Breast epithelium (tissue), 4 donors: ENCODE measurements at regions not wholly inside any gene's neighbourhood (a gene's known extent, or its start where the extent isn't known, plus 50 kb on each side); places are given as distances from the start of the nearest gene placed in this dataset.

Experiments
- DNase-seq, 2 donors: peaks; one replicate each; pipeline ENCODE4 v3.0.0-alpha.2; 2019; ENCODE audit warnings: low spot score in 2 of 2
- H3K27ac ChIP-seq, 2 donors: fragments of 200-600 bp; sonication (generic) in 1 of 2; one replicate each; pipeline ENCODE4 v1.5.1; 2016 to 2019; ENCODE audit warnings: mild to moderate bottlenecking in 1 of 2
- H3K27me3 ChIP-seq, 2 donors: fragments of 200-600 bp; sonication (generic) in 1 of 2; one replicate each; pipeline versions ENCODE4 v1.5.1 to v1.6.0; 2017 to 2019; ENCODE audit warnings: control low read depth in 1 of 2, mild to moderate bottlenecking in 1 of 2
- H3K36me3 ChIP-seq: fragments of 200-600 bp; one replicate; pipeline ENCODE4 v1.5.1; 2019
- H3K4me1 ChIP-seq, 2 donors: fragments of 200-600 bp; sonication (generic); one replicate each; pipeline ENCODE4 v1.5.1; 2016 to 2019; ENCODE audit warnings: control low read depth in 1 of 2
- H3K4me3 ChIP-seq, 3 donors: fragments of 200-600 bp; sonication (generic); 1 replicate in 2 of 3; 2 replicates in 1 of 3; pipeline ENCODE4 v1.5.1; 2016 to 2019; ENCODE audit warnings: mild to moderate bottlenecking in 3 of 3, moderate library complexity in 2 of 3
- H3K9me3 ChIP-seq, 2 donors: fragments of 200-600 bp; sonication (generic) in 1 of 2; one replicate each; pipeline ENCODE4 v1.5.1; 2016 to 2019; ENCODE audit warnings: control low read depth in 1 of 2
- CTCF ChIP-seq, 3 donors: fragments of 450-650 bp; IDR thresholded peaks; one replicate each; pipeline ENCODE4 v1.5.1; 2016 to 2017; ENCODE audit warnings: antibody characterized with exemption in 3 of 3, mild to moderate bottlenecking in 3 of 3, moderate library complexity in 3 of 3
- POLR2A ChIP-seq: fragments of 450-650 bp; IDR thresholded peaks from one replicate; pipeline ENCODE4 v1.6.1; 2016; ENCODE audit warnings: antibody characterized with exemption, mild to moderate bottlenecking, moderate library complexity
- POLR2AphosphoS5 ChIP-seq, 3 donors: sonication (generic); formaldehyde crosslinking; IDR thresholded peaks; one replicate each; pipeline ENCODE4 v1.6.1; 2017; ENCODE audit warnings: antibody characterized with exemption in 3 of 3
- intact Hi-C: fragments of 100-400 bp; cut with DNase I; formaldehyde crosslinking; loops from one replicate; pipeline ENCODE4 v1.15.1; 2023; ENCODE audit warnings: low total_unique reads

GRCh38 chr10:71090801-71091200 is 121.6 kb upstream of the UNC5B start:
- TF ChIP-seq CTCF (IDR thresholded peaks at IDR 0.05) (no peak), POLR2A (no peak), POLR2AphosphoS5 (IDR thresholded peaks at IDR 0.05) (no peak)
- H3K9me3 ChIP-seq, result no peaks in the 10 kb centered on the region
- H3K4me3 ChIP-seq, result no peak overlapping the region
- intact Hi-C loops, result no loop called here
- H3K36me3 ChIP-seq, result no peaks in the 10 kb centered on the region
- H3K27ac ChIP-seq, result no peak overlapping the region
- DNase-seq, result peak in 1 of 2 donors; percentile 2
- no peaks in the 10 kb centered on the region for H3K4me1 ChIP-seq
- no peaks in the 10 kb centered on the region for H3K27me3 ChIP-seq

GRCh38 chr10:71092812-71093401 is 119.5 kb upstream of the UNC5B start:
- intact Hi-C loops, result no loop called here
- TF ChIP-seq CTCF (IDR thresholded peaks at IDR 0.05) (no peak), POLR2AphosphoS5 (IDR thresholded peaks at IDR 0.05) (no peak), POLR2A (no peak)
- Histone ChIP-seq H3K27me3 (no peaks in the 10 kb centered on the region), H3K36me3 (no peaks in the 10 kb centered on the region), H3K27ac (no peak overlapping the region), H3K4me3 (no peak overlapping the region), H3K9me3 (no peaks in the 10 kb centered on the region), H3K4me1 (no peaks in the 10 kb centered on the region)
- DNase-seq, result peak in 1 of 2 donors; percentile 50

GRCh38 chr10:71093531-71093930 is 118.8 kb upstream of the UNC5B start:
- no peak overlapping the region for H3K4me3 ChIP-seq
- intact Hi-C loops, result no loop called here
- H3K4me1 ChIP-seq, result no peaks in the 10 kb centered on the region
- H3K36me3 ChIP-seq, result no peaks in the 10 kb centered on the region
- no peaks in the 10 kb centered on the region for H3K9me3 ChIP-seq
- no peak overlapping the region for H3K27ac ChIP-seq
- TF ChIP-seq POLR2AphosphoS5 (IDR thresholded peaks at IDR 0.05) (no peak), CTCF (IDR thresholded peaks at IDR 0.05) (no peak), POLR2A (no peak)
- no peaks in the 10 kb centered on the region for H3K27me3 ChIP-seq
- DNase-seq, result peak in 1 of 2 donors; percentile 6

- Histone ChIP-seq H3K4me3 (no peak overlapping the region), H3K27me3 (no peaks in the 10 kb centered on the region), H3K36me3 (no peaks in the 10 kb centered on the region), H3K9me3 (no peaks in the 10 kb centered on the region), H3K27ac (no peak overlapping the region), H3K4me1 (no peaks in the 10 kb centered on the region)
- intact Hi-C loops, result no loop called here
- no peak for DNase-seq
- TF ChIP-seq CTCF (IDR thresholded peaks at IDR 0.05) (no peak), POLR2A (no peak), POLR2AphosphoS5 (IDR thresholded peaks at IDR 0.05) (no peak)
These were observed 117.5 kb upstream of the UNC5B start for GRCh38 chr10:71094712-71095390.

- intact Hi-C loops, result no loop called here
- no peak overlapping the region for H3K4me3 ChIP-seq
- TF ChIP-seq POLR2AphosphoS5 (IDR thresholded peaks at IDR 0.05) (no peak), CTCF (IDR thresholded peaks at IDR 0.05) (no peak), POLR2A (no peak)
- no peak overlapping the region for H3K27ac ChIP-seq
- no peaks in the 10 kb centered on the region for H3K27me3 ChIP-seq
- H3K4me1 ChIP-seq, result no peaks in the 10 kb centered on the region
- DNase-seq, result no peak
- H3K9me3 ChIP-seq, result no peaks in the 10 kb centered on the region
- H3K36me3 ChIP-seq, result no peaks in the 10 kb centered on the region
These were observed 112.5 kb upstream of the UNC5B start for GRCh38 chr10:71099731-71100361.
